Stimulated activated naive CD8-positive, alpha-beta T cell treated with anti-CD3 and anti-CD28 coated beads, Interleukin-15, Interleukin-2, amounts not matched to agents 100 ng/mL and 50 ng/mL, for 24 hours (primary cell): ENCODE measurements at regions not wholly inside any gene's neighbourhood (a gene's known extent, or its start where the extent isn't known, plus 50 kb on each side); places are given as distances from the start of the nearest gene placed in this dataset.

ENCODE experiments used
- H3K27ac Mint-ChIP-seq: one replicate; pipeline ENCODE4 v1.8.0; 2021; ENCODE audit warnings: mild to moderate bottlenecking, mixed read lengths
- H3K27me3 Mint-ChIP-seq: one replicate; pipeline ENCODE4 v1.8.0; 2021; ENCODE audit warnings: mixed read lengths
- H3K36me3 Mint-ChIP-seq: one replicate; pipeline ENCODE4 v1.8.0; 2021; ENCODE audit warnings: low read depth, mixed read lengths
- H3K4me1 Mint-ChIP-seq: one replicate; pipeline ENCODE4 v1.8.0; 2021; ENCODE audit warnings: low read depth, mixed read lengths
- H3K4me3 Mint-ChIP-seq: one replicate; pipeline ENCODE4 v1.8.0; 2021; ENCODE audit warnings: mild to moderate bottlenecking, mixed read lengths
- H3K9me3 Mint-ChIP-seq: one replicate; pipeline ENCODE4 v1.8.0; 2021; ENCODE audit warnings: mixed read lengths

- Mint-ChIP-seq H3K27me3 (no peaks in the 10 kb centered on the region), H3K4me1 (no peaks in the 10 kb centered on the region), H3K36me3 (no peaks in the 10 kb centered on the region)
These were observed 1002.0 kb downstream of the REEP3 start for GRCh38 chr10:64523065-64523759.

GRCh38 chr10:64528294-64529002, 1007.2 kb downstream of the REEP3 start:
- no peaks in the 10 kb centered on the region for H3K9me3 Mint-ChIP-seq
- H3K27me3 Mint-ChIP-seq = no peaks in the 10 kb centered on the region
- H3K4me3 Mint-ChIP-seq = no peak overlapping the region
- H3K36me3 Mint-ChIP-seq = no peaks in the 10 kb centered on the region
- H3K27ac Mint-ChIP-seq = no peak overlapping the region
- H3K4me1 Mint-ChIP-seq = no peaks in the 10 kb centered on the region

More at GRCh38 chr10:64523065-64523759, 1002.0 kb downstream of the REEP3 start:
- H3K27ac Mint-ChIP-seq = no peak overlapping the region
- no peak overlapping the region for H3K4me3 Mint-ChIP-seq
- H3K9me3 Mint-ChIP-seq = no peaks in the 10 kb centered on the region

- Mint-ChIP-seq H3K27ac (no peak overlapping the region), H3K36me3 (no peaks in the 10 kb centered on the region), H3K4me3 (no peak overlapping the region), H3K4me1 (no peaks in the 10 kb centered on the region), H3K27me3 (no peaks in the 10 kb centered on the region), H3K9me3 (no peaks in the 10 kb centered on the region)
These were observed 1007.8 kb downstream of the REEP3 start for GRCh38 chr10:64529003-64529350.

- Mint-ChIP-seq H3K4me3 (no peak overlapping the region), H3K9me3 (peaks cover 6% of the 10 kb centered on the region), H3K27me3 (no peaks in the 10 kb centered on the region), H3K4me1 (no peaks in the 10 kb centered on the region), H3K27ac (no peak overlapping the region), H3K36me3 (no peaks in the 10 kb centered on the region)
These were observed 1013.4 kb downstream of the REEP3 start for GRCh38 chr10:64534616-64535015.

GRCh38 chr10:64535131-64535867, 1014.1 kb downstream of the REEP3 start:
- no peaks in the 10 kb centered on the region for H3K36me3 Mint-ChIP-seq

GRCh38 chr10:64537112-64537511, 1015.9 kb downstream of the REEP3 start:
- no peaks in the 10 kb centered on the region for H3K4me1 Mint-ChIP-seq
- no peak overlapping the region for H3K4me3 Mint-ChIP-seq
- H3K27ac Mint-ChIP-seq = no peak overlapping the region
- H3K27me3 Mint-ChIP-seq = no peaks in the 10 kb centered on the region
- H3K36me3 Mint-ChIP-seq = no peaks in the 10 kb centered on the region
- peaks cover 13% of the 10 kb centered on the region for H3K9me3 Mint-ChIP-seq

More at GRCh38 chr10:64535131-64535867, 1014.1 kb downstream of the REEP3 start:
- Mint-ChIP-seq H3K9me3 (peaks cover 12% of the 10 kb centered on the region), H3K27me3 (no peaks in the 10 kb centered on the region), H3K27ac (no peak overlapping the region), H3K4me1 (no peaks in the 10 kb centered on the region), H3K4me3 (no peak overlapping the region)

- Mint-ChIP-seq H3K36me3 (no peaks in the 10 kb centered on the region), H3K27ac (no peak overlapping the region), H3K4me1 (no peaks in the 10 kb centered on the region), H3K9me3 (peaks cover 13% of the 10 kb centered on the region), H3K4me3 (no peak overlapping the region), H3K27me3 (no peaks in the 10 kb centered on the region)
These were observed 1016.7 kb downstream of the REEP3 start for GRCh38 chr10:64537928-64538327.

- Mint-ChIP-seq H3K27me3 (no peaks in the 10 kb centered on the region), H3K36me3 (no peaks in the 10 kb centered on the region), H3K9me3 (peaks cover 4% of the 10 kb centered on the region), H3K4me3 (no peak overlapping the region), H3K27ac (no peak overlapping the region), H3K4me1 (no peaks in the 10 kb centered on the region)
These were observed 1024.9 kb downstream of the REEP3 start for GRCh38 chr10:64546073-64546472.

- peaks cover 4% of the 10 kb centered on the region for H3K9me3 Mint-ChIP-seq
- H3K27me3 Mint-ChIP-seq = no peaks in the 10 kb centered on the region
- no peak overlapping the region for H3K27ac Mint-ChIP-seq
- H3K4me3 Mint-ChIP-seq = no peak overlapping the region
- no peaks in the 10 kb centered on the region for H3K4me1 Mint-ChIP-seq
- no peaks in the 10 kb centered on the region for H3K36me3 Mint-ChIP-seq
These were observed 1026.0 kb downstream of the REEP3 start for GRCh38 chr10:64547168-64547567.

GRCh38 chr10:64555666-64556065, 1034.5 kb downstream of the REEP3 start:
- no peaks in the 10 kb centered on the region for H3K4me1 Mint-ChIP-seq
- H3K27me3 Mint-ChIP-seq = no peaks in the 10 kb centered on the region
- peaks cover 5% of the 10 kb centered on the region for H3K9me3 Mint-ChIP-seq
- H3K4me3 Mint-ChIP-seq = no peak overlapping the region
- H3K36me3 Mint-ChIP-seq = no peaks in the 10 kb centered on the region
- no peak overlapping the region for H3K27ac Mint-ChIP-seq

GRCh38 chr10:64558094-64558835, 1037.1 kb downstream of the REEP3 start:
- Mint-ChIP-seq H3K9me3 (peaks cover 5% of the 10 kb centered on the region), H3K36me3 (no peaks in the 10 kb centered on the region), H3K4me1 (no peaks in the 10 kb centered on the region), H3K27ac (no peak overlapping the region), H3K27me3 (no peaks in the 10 kb centered on the region), H3K4me3 (no peak overlapping the region)

GRCh38 chr10:64571056-64571455, 1049.9 kb downstream of the REEP3 start:
- Mint-ChIP-seq H3K36me3 (no peaks in the 10 kb centered on the region), H3K9me3 (no peaks in the 10 kb centered on the region), H3K4me3 (no peak overlapping the region), H3K27ac (no peak overlapping the region), H3K4me1 (no peaks in the 10 kb centered on the region), H3K27me3 (no peaks in the 10 kb centered on the region)

GRCh38 chr10:64573623-64574325, 1052.6 kb downstream of the REEP3 start:
- Mint-ChIP-seq H3K9me3 (no peaks in the 10 kb centered on the region), H3K36me3 (no peaks in the 10 kb centered on the region), H3K27ac (no peak overlapping the region), H3K4me3 (no peak overlapping the region), H3K4me1 (no peaks in the 10 kb centered on the region), H3K27me3 (no peaks in the 10 kb centered on the region)

GRCh38 chr10:64574371-64574770, 1053.2 kb downstream of the REEP3 start:
- no peaks in the 10 kb centered on the region for H3K27me3 Mint-ChIP-seq
- H3K4me1 Mint-ChIP-seq = no peaks in the 10 kb centered on the region
- no peak overlapping the region for H3K27ac Mint-ChIP-seq
- H3K9me3 Mint-ChIP-seq = no peaks in the 10 kb centered on the region
- no peaks in the 10 kb centered on the region for H3K36me3 Mint-ChIP-seq
- H3K4me3 Mint-ChIP-seq = no peak overlapping the region
